COR-L47 (cell line): ENCODE measurements at regions not wholly inside any gene's neighbourhood (a gene's known extent, or its start where the extent isn't known, plus 50 kb on each side); places are given as distances from the start of the nearest gene placed in this dataset.

ENCODE experiments used
- DNase-seq: peaks from one replicate; lab custom pipeline; 2025; lab: John Stamatoyannopoulos, UW

DNA sequence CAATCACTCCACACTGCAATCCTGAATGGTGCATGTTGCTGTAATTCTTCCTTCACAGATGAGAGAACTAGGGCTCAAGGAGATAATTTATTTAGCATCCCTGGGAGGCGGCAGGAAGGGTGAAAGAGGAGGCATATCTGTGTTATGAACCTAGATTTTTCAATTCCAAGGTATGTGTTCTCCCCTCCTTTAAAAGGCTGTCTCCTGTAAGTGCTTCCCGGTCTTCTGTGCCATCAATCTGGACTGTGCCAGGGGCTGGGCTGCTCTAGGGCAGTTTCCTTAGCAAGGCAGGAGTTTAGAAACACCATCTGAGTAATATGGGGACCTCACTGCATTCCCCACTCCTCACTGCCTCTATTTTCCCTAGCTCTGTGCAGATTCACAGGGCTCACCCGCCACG, 185.0 kb downstream of the RFC3 start:
- DNase-seq = no peak

- DNase-seq = no peak
Measured at GRCh38 chr13:34003656-34004055, 185.7 kb downstream of the RFC3 start.

DNA sequence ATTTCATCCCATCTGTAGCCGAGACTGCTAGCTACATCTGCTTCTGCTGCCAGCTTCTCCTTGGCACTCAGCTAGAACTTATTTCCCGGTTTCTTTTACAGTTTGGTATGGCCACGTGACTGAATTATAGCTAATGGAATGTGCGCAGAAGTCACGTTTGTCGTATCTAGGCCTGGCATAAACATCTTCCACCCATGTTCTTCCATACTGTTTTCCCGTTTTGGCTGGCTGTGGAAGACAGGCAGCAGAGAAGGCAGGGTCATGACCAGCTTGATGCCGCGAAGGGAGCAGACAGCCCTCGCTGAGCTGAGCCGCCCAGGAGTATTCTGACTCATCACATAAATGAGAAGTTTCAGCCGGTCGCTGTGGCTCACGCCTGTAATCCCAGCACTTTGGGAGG, 186.7 kb downstream of the RFC3 start:
- no peak for DNase-seq

- no peak for DNase-seq
Measured at GRCh38 chr13:34006011-34006410, 188.1 kb downstream of the RFC3 start.

DNA sequence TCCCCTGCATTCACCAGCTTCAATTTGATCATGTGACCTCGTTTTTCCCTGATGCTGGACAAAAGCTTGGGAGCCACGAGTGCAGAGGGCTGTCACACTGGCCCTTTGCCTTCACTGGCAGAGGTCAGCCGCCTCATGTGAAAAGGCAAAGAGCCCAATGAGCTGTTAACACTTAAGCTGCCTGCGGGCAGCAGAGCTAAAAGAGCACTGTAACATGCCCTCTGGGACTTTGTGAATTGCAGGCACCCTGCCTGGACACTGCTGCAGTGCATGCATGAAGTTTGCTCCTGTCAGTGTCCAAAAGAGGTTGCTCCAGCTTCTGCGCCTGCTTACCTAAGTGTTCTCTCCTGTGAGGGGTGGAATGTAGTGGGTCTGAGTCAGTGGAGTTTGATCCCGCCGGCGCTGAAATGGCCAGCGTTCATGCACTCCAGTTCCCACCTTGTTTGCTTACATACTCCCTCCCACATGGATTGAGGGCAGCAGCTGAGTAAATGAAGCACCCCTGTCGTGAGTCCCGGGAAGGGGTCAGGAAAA, 193.7 kb downstream of the RFC3 start:
- DNase-seq = peak; percentile 62

DNA sequence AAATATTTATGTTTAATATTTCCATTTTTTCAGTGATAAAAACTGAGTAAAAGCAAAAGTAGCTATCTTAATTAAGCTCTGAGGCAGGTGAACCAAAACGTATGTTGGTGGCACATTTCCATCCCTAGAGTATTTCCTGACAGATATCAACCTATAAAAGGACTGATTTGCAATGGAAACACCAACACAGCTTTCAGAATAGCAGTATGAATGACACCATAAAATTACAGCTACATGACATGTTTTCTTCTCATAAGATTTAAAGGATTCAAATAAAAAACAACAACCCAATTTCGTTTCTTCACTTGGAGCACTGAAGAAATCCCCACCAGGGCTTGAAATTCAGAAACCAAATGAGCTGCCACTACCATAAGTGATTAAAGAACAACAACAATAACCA, 194.4 kb downstream of the RFC3 start:
- no peak for DNase-seq

GRCh38 chr13:34013061-34013460, 195.1 kb downstream of the RFC3 start:
- DNase-seq = no peak

DNA sequence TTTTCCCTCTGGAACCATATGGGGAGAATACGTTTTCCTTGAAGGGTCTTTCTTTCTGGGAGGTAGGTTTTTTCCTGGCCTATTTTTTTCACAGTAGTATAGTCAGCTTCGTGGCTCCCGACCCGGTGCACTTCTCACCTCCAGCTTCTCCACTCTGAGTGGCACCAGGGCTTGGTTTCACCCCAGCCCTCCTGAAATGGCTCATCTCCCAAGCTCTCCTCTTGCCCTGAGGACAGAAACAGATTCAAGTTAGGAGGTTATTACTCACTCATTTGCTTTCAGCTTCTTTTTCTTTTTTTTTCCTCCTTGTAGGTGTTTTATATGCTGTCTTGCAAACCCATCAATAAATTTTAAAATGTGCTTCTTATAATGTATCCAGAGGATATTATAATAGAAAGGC, 199.3 kb downstream of the RFC3 start:
- DNase-seq = no peak

DNA sequence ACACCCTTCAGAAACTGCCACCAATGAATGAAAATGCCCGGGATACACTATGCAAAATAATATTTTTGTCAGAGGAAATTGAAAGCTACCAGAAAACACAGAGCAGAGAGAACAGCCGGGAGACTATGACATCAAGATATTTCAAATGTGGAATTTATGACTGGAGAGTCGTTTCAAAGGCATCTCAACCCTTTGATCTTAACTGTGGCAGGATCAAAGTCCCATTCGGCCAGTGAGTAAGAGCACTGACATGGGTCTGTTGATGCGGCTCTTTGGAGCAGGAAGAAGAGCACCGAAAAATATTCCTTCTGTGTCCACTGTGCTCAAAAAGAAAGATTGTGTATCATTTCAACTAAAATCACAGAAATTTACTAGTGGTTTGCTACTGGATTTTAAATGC, 201.9 kb downstream of the RFC3 start:
- no peak for DNase-seq

- DNase-seq = no peak
Measured at GRCh38 chr13:34020388-34020787, 202.4 kb downstream of the RFC3 start.

- DNase-seq = no peak
Measured at GRCh38 chr13:34021619-34022018, 203.7 kb downstream of the RFC3 start.

- no peak for DNase-seq
Measured at GRCh38 chr13:34025746-34026145, 207.8 kb downstream of the RFC3 start.

DNA sequence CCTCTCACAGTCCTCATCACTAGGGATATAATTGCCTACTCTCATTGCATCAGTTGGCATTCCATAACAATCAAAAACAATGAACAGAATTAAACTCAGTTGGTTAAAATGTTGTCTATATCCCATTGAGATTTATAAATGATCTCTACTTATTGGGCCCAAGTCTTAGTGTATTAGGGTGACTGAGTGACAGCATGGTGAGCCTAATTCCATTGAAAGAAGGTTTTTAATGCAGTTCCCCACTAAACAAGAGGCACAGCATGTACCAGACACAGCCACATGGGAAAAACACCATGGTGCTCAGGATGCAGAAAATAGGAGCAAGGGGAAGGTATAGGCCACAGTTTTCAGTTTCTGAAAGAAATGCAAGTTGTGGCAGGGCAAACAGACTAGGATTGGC, 208.4 kb downstream of the RFC3 start:
- DNase-seq = no peak

- DNase-seq = no peak
Measured at GRCh38 chr13:34028496-34029442, 210.8 kb downstream of the RFC3 start.

DNA sequence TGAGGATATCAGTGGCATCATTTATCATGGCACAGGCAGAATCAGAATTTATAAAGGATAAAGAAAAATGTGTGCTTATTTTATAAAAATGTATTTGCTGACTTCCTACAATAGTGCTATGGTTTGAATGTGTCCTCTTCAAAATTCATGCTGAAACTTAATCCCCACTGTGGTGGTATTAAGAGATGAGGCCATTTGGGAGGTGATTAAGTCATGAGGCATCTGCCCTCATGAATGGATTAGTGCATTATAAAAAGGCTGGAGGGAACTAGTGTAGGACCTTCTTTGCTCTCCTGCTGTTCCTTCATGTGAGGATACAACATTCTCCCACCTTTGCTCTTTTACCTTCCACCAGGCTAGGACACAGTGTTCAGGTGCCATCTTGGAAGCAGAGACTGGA, 212.8 kb downstream of the RFC3 start:
- DNase-seq = no peak

DNA sequence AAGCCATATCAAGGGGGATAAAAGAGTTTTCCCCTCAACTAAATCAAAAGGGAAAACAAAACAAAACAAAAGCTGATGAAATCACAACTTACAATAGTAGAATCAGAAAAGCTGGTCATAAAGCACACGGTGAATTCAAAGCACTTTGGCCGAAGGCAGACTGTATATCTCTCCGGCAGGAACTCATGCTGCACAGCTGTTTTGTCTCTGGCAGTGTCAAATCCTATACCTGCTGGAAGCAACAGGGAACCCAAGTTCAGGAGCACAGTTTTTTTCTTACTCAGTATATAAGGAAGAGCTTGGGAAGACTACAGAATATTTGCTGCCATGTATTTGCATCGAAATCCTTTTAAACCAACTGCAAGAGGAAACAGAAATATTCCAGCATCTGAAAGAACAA, 213.7 kb downstream of the RFC3 start:
- no peak for DNase-seq

GRCh38 chr13:34034411-34034810, 216.5 kb downstream of the RFC3 start:
- no peak for DNase-seq

- no peak for DNase-seq
Measured at GRCh38 chr13:34035178-34035577, 217.2 kb downstream of the RFC3 start.

DNA sequence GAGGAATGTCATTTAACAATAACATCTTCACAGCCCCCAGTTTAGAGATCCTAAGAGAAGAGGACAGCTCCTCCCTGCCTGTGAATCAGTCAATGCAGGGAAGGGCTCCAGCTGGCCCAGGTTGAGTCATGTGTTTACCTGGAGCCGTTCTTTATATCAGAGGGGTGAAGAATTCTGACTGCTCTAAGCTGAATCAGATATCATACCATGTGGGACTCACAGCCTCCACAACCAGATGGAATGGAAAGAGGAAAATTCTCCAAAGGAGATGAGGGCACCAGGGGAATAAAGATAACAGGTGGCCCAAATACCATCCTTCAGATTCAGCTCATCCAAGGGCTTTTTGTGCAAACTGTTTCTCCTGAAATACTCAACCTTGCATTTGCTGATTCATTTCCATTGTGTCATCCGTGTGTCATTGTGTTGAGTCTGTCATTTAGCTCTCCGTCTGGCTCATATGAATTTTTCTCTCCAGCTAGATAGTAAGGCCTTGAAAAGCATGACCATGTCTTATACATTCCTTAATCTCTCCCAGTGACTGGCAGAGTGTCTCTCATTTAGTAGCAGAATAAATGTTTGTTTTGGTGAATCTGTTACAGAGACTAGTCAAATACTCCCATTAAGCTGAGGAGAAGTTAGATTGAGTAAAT, 217.9 kb downstream of the RFC3 start:
- DNase-seq = no peak

- DNase-seq = no peak
Measured at GRCh38 chr13:34037636-34038540, 219.9 kb downstream of the RFC3 start.

GRCh38 chr13:34038541-34039068, 220.7 kb downstream of the RFC3 start:
- no peak for DNase-seq

DNA sequence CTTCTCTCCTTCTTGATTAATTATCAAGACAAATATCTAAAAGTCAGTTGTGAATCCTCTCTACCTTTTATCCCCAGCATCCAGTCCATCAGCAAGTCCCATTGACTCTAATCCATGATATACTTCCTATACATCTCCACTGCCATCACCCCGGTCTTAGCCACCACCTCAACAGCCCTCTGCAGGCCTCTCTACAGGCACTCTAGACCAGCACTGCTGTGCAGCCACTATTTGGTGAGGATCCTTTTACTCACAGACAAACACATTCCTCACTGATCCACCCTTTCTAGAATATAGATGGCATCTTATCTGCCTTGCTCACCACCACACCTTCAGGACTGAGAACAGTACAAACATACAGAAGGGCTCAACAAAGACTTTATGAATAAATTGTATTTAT, 221.7 kb downstream of the RFC3 start:
- DNase-seq = no peak
